ENCODE measurements at regions not wholly inside any gene's neighbourhood (a gene's known extent, or its start where the extent isn't known, plus 50 kb on each side); places are given as distances from the start of the nearest gene placed in this dataset.
"Not testable (repeated sequence)": the region's sequence is repeated elsewhere in the genome, so short reads cannot be mapped to it uniquely, and the experiment has no call there.

DNA sequence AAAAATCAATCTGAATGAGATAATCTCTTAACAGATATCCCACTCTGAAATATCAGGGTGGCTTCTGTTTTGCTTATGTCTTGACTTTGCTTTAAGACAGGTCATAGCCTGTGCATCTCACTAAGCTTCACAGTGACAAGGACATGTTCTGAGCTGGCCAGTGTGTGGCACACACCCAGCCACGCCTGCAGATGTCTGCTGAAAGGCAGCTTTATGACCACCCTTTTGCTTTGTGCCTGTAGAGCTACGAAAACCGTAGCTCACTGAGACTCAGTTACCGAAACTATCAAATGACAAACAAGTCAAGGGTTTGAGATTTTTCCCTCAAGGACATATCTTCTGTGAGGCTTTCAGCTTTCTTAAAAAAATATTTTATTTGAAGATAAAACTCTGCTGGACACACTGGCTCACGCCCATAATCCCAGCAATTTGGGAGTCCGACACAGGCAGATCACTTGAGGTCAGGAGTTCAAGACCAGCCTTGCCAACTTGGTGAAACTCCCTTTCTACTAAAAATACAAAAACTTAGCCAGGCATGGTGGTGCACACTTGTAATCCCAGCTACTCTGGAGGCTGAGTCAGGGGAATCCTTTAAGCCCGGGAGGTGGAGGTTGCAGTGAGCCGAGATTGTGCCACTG, 233.2 kb downstream of the SPATA31A1 start (continued):
- TF ChIP-seq MEF2B (IDR thresholded peaks at IDR 0.05; ENCODE audit: partially characterized antibody, poor library complexity, severe bottlenecking): no peak
- TF ChIP-seq BHLHE40 (IDR thresholded peaks at IDR 0.05; ENCODE audit: borderline replicate concordance in 1 of 2, low read depth in 2 of 2, low read length in 1 of 2): no peak
- no peak for TF ChIP-seq CEBPB (IDR thresholded peaks at IDR 0.05; ENCODE audit: borderline replicate concordance in 1 of 2, low read depth in 2 of 2, low read length in 2 of 2)
- TF ChIP-seq ZNF274 (IDR thresholded peaks at IDR 0.05; ENCODE audit: insufficient read depth, insufficient read length): no peak
- no peak for TF ChIP-seq IRF4 (IDR thresholded peaks at IDR 0.05; ENCODE audit: low read depth, low read length)
- TF ChIP-seq ESRRA (IDR thresholded peaks at IDR 0.05; ENCODE audit: low read length): no peak
- no peak for TF ChIP-seq SP1 (IDR thresholded peaks at IDR 0.05; ENCODE audit: low read depth, low read length)
- no peak for TF ChIP-seq RFX5 (IDR thresholded peaks at IDR 0.05; ENCODE audit: low read depth, low read length)

DNA sequence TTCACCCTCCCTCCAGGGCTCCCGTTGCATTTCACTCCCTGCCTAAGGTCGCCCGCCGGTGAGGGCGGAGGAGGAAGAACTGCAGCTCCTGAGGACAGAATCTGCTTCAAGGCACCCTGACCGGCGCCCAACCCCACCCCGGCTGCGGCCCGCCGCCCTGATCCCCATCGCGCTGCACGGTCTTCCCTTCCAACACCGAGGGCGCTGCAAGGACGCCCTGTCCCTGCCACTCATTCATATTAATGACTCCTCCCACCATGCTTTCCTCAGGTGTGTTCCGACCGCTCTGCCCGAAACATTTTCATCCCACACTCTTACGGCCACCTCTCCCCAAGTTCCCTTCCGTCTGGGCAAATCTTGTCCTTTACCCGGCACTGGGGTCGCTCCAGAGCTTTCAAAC, 248.6 kb downstream of the SPATA31A1 start:
- H3K4me2 ChIP-seq (ENCODE audit: control insufficient read depth, insufficient read depth); SMC1A ChIA-PET (ENCODE audit: uncharacterized antibody, unreplicated experiment); intact Hi-C loops (cut with micrococcal nuclease; ENCODE audit: unreplicated experiment); H3K9me3 ChIP-seq (replicated peaks; ENCODE audit: control insufficient read depth, insufficient read depth, low read length); FAIRE-seq; POLR2A ChIA-PET; H3K4me3 ChIP-seq; in situ Hi-C loops (cut with MboI); RAD21 ChIA-PET (ENCODE audit: unreplicated experiment); H3K27ac ChIP-seq (ENCODE audit: control insufficient read depth, insufficient read depth); H3K4me1 ChIP-seq (ENCODE audit: control insufficient read depth, insufficient read depth, low read length); H4K20me1 ChIP-seq (ENCODE audit: control insufficient read depth, insufficient read depth); H3K79me2 ChIP-seq (ENCODE audit: control insufficient read depth, insufficient read depth, low read length); ATAC-seq; H2AFZ ChIP-seq (ENCODE audit: control insufficient read depth, low read depth, low read length); CTCF ChIA-PET; H3K9ac ChIP-seq (ENCODE audit: control insufficient read depth, insufficient read depth, low read length); BruUV-seq (replicated peaks); H3K27me3 ChIP-seq (replicated peaks in 1 of 2; ENCODE audit: control insufficient read depth in 2 of 2, insufficient read depth in 2 of 2, low read length in 1 of 2); H3K36me3 ChIP-seq (ENCODE audit: control insufficient read depth in 2 of 2, insufficient read depth in 2 of 2, low read length in 1 of 2); DNase-seq (ENCODE audit: low read depth, low spot score): not testable (repeated sequence)
- WGBS (ENCODE audit: insufficient coverage, insufficient replicate concordance, low lambda C conversion rate, missing lambda C conversion rate): no CpG with 5 or more reads among the region's 24 CpGs

Measured in GM12878 (cell line).